ENCODE measurements at regions not wholly inside any gene's neighbourhood (a gene's known extent, or its start where the extent isn't known, plus 50 kb on each side); places are given as distances from the start of the nearest gene placed in this dataset.

- no peak for DNase-seq
Measured at GRCh38 chr11:37100008-37100407, 502.0 kb upstream of the RAG2 start.

GRCh38 chr11:37092487-37092886 is 494.5 kb upstream of the RAG2 start:
- no peak for DNase-seq

GRCh38 chr11:37089439-37089838 is 491.4 kb upstream of the RAG2 start:
- no peak for DNase-seq

- no peak for DNase-seq
Measured at GRCh38 chr11:37088573-37088910, 490.5 kb upstream of the RAG2 start.

- DNase-seq = no peak
Measured at GRCh38 chr11:37087650-37088572, 489.9 kb upstream of the RAG2 start.

GRCh38 chr11:37078521-37078920 is 480.5 kb upstream of the RAG2 start:
- no peak for DNase-seq

- DNase-seq = no peak
Measured at GRCh38 chr11:37076866-37077265, 478.8 kb upstream of the RAG2 start.

GRCh38 chr11:37072538-37073055 is 474.6 kb upstream of the RAG2 start:
- no peak for DNase-seq

GRCh38 chr11:37050311-37050710 is 452.3 kb upstream of the RAG2 start:
- DNase-seq = no peak

- no peak for DNase-seq
Measured at GRCh38 chr11:37040921-37041320, 442.9 kb upstream of the RAG2 start.

- no peak for DNase-seq
Measured at GRCh38 chr11:37038911-37039310, 440.9 kb upstream of the RAG2 start.

GRCh38 chr11:37026741-37027140 is 428.7 kb upstream of the RAG2 start:
- no peak for DNase-seq

- DNase-seq = no peak
Measured at GRCh38 chr11:37026326-37026725, 428.3 kb upstream of the RAG2 start.

GRCh38 chr11:37006563-37006962 is 408.5 kb upstream of the RAG2 start:
- no peak for DNase-seq

- DNase-seq = no peak
Measured at GRCh38 chr11:37002831-37003230, 404.8 kb upstream of the RAG2 start.

GRCh38 chr11:36997656-36998055 is 399.6 kb upstream of the RAG2 start:
- no peak for DNase-seq

- DNase-seq = peak in 1 of 58 donors; percentile 2
Measured at GRCh38 chr11:36996795-36997194, 398.8 kb upstream of the RAG2 start.

GRCh38 chr11:36994208-36994607 is 396.2 kb upstream of the RAG2 start:
- no peak for DNase-seq

- DNase-seq = no peak
Measured at GRCh38 chr11:36988556-36988955, 390.5 kb upstream of the RAG2 start.

- DNase-seq = no peak
Measured at GRCh38 chr11:36985562-36985961, 387.5 kb upstream of the RAG2 start.

- DNase-seq = no peak
Measured at GRCh38 chr11:36976741-36977140, 378.7 kb upstream of the RAG2 start.

- no peak for DNase-seq
Measured at GRCh38 chr11:36974771-36975170, 376.7 kb upstream of the RAG2 start.

- no peak for DNase-seq
Measured at GRCh38 chr11:36953976-36954375, 355.9 kb upstream of the RAG2 start.

Data from anterior cingulate cortex (tissue), 58 donors.